Osteoblast (primary cell): ENCODE measurements at regions not wholly inside any gene's neighbourhood (a gene's known extent, or its start where the extent isn't known, plus 50 kb on each side); places are given as distances from the start of the nearest gene placed in this dataset.
A peak's percentile ranks its signal among the peaks of the same experiment; 100 is the strongest.

ENCODE experiments used
- DNase-seq: peaks from one replicate; pipeline ENCODE4 v3.0.0; 2011; ENCODE audit warnings: low spot score, mixed read lengths; ENCODE audit not compliant: insufficient read length; ENCODE audit errors: missing footprints
- H2AFZ ChIP-seq: 2 replicates; pipeline ENCODE4 v1.6.0; 2011; ENCODE audit warnings: mild to moderate bottlenecking, low read length
- H3K27ac ChIP-seq: 2 replicates; pipeline ENCODE4 v1.5.1; 2011; ENCODE audit warnings: mild to moderate bottlenecking, low read depth, low read length, moderate library complexity
- H3K27me3 ChIP-seq: 2 replicates; pipeline ENCODE4 v1.6.0; 2012; ENCODE audit warnings: mild to moderate bottlenecking, control low read depth, inconsistent platforms, low read length, moderate library complexity; ENCODE audit not compliant: insufficient read depth
- H3K36me3 ChIP-seq: 2 replicates; pipeline ENCODE4 v1.5.1; 2011; ENCODE audit warnings: mild to moderate bottlenecking, low read length, control low read depth, moderate library complexity; ENCODE audit not compliant: insufficient read depth
- H3K4me1 ChIP-seq: 2 replicates; pipeline ENCODE4 v1.5.1; 2011; ENCODE audit warnings: mild to moderate bottlenecking, low read length, control low read depth, moderate library complexity; ENCODE audit not compliant: insufficient read depth
- H3K4me2 ChIP-seq: 2 replicates; pipeline ENCODE4 v1.6.0; 2011; ENCODE audit warnings: mild to moderate bottlenecking, low read length; ENCODE audit not compliant: insufficient read depth
- H3K4me3 ChIP-seq: fragments of 200-600 bp; sonication (generic); 3 replicates; pipeline ENCODE4 v1.5.1; 2012; ENCODE audit warnings: mild to moderate bottlenecking, low read length, inconsistent platforms; ENCODE audit not compliant: insufficient read depth
- H3K79me2 ChIP-seq: 2 replicates; pipeline ENCODE4 v1.6.0; 2012; ENCODE audit warnings: mild to moderate bottlenecking, low read length, control low read depth, inconsistent platforms; ENCODE audit not compliant: insufficient read depth
- H3K9me3 ChIP-seq: 2 replicates; pipeline ENCODE4 v1.5.1; 2011; ENCODE audit warnings: low read depth, low read length, control low read depth
- H4K20me1 ChIP-seq: 2 replicates; pipeline ENCODE4 v1.6.0; 2012; ENCODE audit warnings: mild to moderate bottlenecking, low read length, control low read depth; ENCODE audit not compliant: insufficient read depth
- TF ChIP-seq, protein P1 (sequence below): IDR thresholded peaks from 2 replicates; pipeline ENCODE4 v1.5.1; 2011; ENCODE audit warnings: mild to moderate bottlenecking, low read depth, low read length, moderate library complexity; ENCODE audit errors: extremely low read depth

DNA sequence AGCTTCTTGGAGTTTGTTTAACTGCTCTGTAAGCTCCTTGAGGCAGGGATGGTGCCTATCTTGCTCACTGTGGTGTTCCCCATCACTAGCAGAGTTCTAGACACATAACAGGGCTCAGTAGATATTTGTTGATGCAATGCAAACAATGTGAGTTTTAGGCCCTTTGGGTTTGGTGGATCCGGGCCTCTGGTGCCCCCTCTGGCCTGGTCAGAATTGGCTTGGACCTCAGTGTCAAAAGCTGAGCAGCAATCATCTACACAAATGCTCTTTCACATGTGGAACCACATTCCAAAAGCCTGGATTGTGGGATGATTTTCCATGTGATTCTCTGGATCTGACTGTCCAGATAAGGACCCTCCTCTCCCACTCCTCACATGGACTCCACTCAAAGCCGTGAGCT lies 53.4 kb upstream of the BCAR3 start:
- Histone ChIP-seq H3K4me1 (peaks cover 40% of the 10 kb centered on the region), H3K36me3 (no peaks in the 10 kb centered on the region), H2AFZ (peak overlapping the region; percentile 4), H3K27me3 (no peaks in the 10 kb centered on the region), H3K4me2 (no peak overlapping the region), H4K20me1 (no peaks in the 10 kb centered on the region), H3K79me2 (no peaks in the 10 kb centered on the region), H3K27ac (peak overlapping the region; percentile 58), H3K4me3 (no peak overlapping the region), H3K9me3 (no peaks in the 10 kb centered on the region)
- no peak for DNase-seq
- TF ChIP-seq, protein P1, sequence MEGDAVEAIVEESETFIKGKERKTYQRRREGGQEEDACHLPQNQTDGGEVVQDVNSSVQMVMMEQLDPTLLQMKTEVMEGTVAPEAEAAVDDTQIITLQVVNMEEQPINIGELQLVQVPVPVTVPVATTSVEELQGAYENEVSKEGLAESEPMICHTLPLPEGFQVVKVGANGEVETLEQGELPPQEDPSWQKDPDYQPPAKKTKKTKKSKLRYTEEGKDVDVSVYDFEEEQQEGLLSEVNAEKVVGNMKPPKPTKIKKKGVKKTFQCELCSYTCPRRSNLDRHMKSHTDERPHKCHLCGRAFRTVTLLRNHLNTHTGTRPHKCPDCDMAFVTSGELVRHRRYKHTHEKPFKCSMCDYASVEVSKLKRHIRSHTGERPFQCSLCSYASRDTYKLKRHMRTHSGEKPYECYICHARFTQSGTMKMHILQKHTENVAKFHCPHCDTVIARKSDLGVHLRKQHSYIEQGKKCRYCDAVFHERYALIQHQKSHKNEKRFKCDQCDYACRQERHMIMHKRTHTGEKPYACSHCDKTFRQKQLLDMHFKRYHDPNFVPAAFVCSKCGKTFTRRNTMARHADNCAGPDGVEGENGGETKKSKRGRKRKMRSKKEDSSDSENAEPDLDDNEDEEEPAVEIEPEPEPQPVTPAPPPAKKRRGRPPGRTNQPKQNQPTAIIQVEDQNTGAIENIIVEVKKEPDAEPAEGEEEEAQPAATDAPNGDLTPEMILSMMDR = peak; percentile 55

GRCh38 chr1:93733340-93733739 lies 51.7 kb upstream of the BCAR3 start:
- DNase-seq = no peak
- no peak overlapping the region for H3K27ac ChIP-seq
- no peaks in the 10 kb centered on the region for H3K9me3 ChIP-seq
- peaks cover 31% of the 10 kb centered on the region for H3K4me1 ChIP-seq
- no peaks in the 10 kb centered on the region for H3K79me2 ChIP-seq
- H2AFZ ChIP-seq = no peak overlapping the region
- TF ChIP-seq, protein P1 = no peak
- no peaks in the 10 kb centered on the region for H3K36me3 ChIP-seq
- H3K4me2 ChIP-seq = no peak overlapping the region
- no peaks in the 10 kb centered on the region for H4K20me1 ChIP-seq
- no peak overlapping the region for H3K4me3 ChIP-seq
- no peaks in the 10 kb centered on the region for H3K27me3 ChIP-seq

GRCh38 chr1:93732514-93732913 lies 50.9 kb upstream of the BCAR3 start:
- Histone ChIP-seq H3K36me3 (no peaks in the 10 kb centered on the region), H4K20me1 (no peaks in the 10 kb centered on the region), H3K9me3 (no peaks in the 10 kb centered on the region), H3K4me1 (peaks cover 24% of the 10 kb centered on the region), H3K4me2 (no peak overlapping the region), H2AFZ (no peak overlapping the region), H3K79me2 (no peaks in the 10 kb centered on the region), H3K27me3 (no peaks in the 10 kb centered on the region), H3K4me3 (no peak overlapping the region), H3K27ac (no peak overlapping the region)
- TF ChIP-seq, protein P1 = peak; percentile 31
- no peak for DNase-seq
